WTC11 (cell line): ENCODE measurements at regions not wholly inside any gene's neighbourhood (a gene's known extent, or its start where the extent isn't known, plus 50 kb on each side); places are given as distances from the start of the nearest gene placed in this dataset.

ENCODE experiments used
- CTCF ChIP-seq: fragments of 200-600 bp; IDR thresholded peaks from 2 replicates; pipeline ENCODE4 v1.8.0; 2022; ENCODE audit warnings: antibody characterized with exemption
- FOXJ3 ChIP-seq: sonication (generic); formaldehyde crosslinking; IDR thresholded peaks from 2 replicates; pipeline ENCODE4 v1.9.0; 2021; ENCODE audit warnings: missing genetic modification reagents, mild to moderate bottlenecking, borderline replicate concordance
- KAT7 ChIP-seq: sonication (generic); formaldehyde crosslinking; IDR thresholded peaks from 2 replicates; pipeline ENCODE4 v1.8.1; 2023; ENCODE audit warnings: missing genetic modification reagents, mild to moderate bottlenecking, borderline replicate concordance
- TEAD4 ChIP-seq: sonication (generic); formaldehyde crosslinking; IDR thresholded peaks from 2 replicates; pipeline ENCODE4 v1.8.0; 2022; ENCODE audit warnings: mild to moderate bottlenecking, missing genetic modification reagents
- ZNF232 ChIP-seq: sonication (generic); formaldehyde crosslinking; IDR thresholded peaks from 2 replicates; pipeline ENCODE4 v1.8.0; 2022; ENCODE audit warnings: mild to moderate bottlenecking, missing genetic modification reagents

- TF ChIP-seq CTCF: no peak
- TF ChIP-seq ZNF232: no peak
- TF ChIP-seq TEAD4 (CRISPR knock-in tag): no peak
- no peak for TF ChIP-seq FOXJ3 (CRISPR knock-in tag)
- TF ChIP-seq KAT7 (CRISPR knock-in tag): no peak
These were observed 236.5 kb downstream of the ARL4A start for GRCh38 chr7:12923971-12924370.
